ENCODE measurements at regions not wholly inside any gene's neighbourhood (a gene's known extent, or its start where the extent isn't known, plus 50 kb on each side); places are given as distances from the start of the nearest gene placed in this dataset.
"Not testable (repeated sequence)": the region's sequence is repeated elsewhere in the genome, so short reads cannot be mapped to it uniquely, and the experiment has no call there.

GRCh38 chr3:191135175-191135574 lies 63.9 kb upstream of the OSTN start:
- TF ChIP-seq, protein P1, sequence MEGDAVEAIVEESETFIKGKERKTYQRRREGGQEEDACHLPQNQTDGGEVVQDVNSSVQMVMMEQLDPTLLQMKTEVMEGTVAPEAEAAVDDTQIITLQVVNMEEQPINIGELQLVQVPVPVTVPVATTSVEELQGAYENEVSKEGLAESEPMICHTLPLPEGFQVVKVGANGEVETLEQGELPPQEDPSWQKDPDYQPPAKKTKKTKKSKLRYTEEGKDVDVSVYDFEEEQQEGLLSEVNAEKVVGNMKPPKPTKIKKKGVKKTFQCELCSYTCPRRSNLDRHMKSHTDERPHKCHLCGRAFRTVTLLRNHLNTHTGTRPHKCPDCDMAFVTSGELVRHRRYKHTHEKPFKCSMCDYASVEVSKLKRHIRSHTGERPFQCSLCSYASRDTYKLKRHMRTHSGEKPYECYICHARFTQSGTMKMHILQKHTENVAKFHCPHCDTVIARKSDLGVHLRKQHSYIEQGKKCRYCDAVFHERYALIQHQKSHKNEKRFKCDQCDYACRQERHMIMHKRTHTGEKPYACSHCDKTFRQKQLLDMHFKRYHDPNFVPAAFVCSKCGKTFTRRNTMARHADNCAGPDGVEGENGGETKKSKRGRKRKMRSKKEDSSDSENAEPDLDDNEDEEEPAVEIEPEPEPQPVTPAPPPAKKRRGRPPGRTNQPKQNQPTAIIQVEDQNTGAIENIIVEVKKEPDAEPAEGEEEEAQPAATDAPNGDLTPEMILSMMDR (IDR thresholded peaks at IDR 0.05; ENCODE audit: control insufficient read depth, extremely low read depth, insufficient read depth) = no peak
- H3K4me3 ChIP-seq (ENCODE audit: low read depth, low read length) = no peak overlapping the region
- DNase-seq (ENCODE audit: low read depth) = no peak

- DNase-seq (ENCODE audit: low read depth) = no peak
- TF ChIP-seq, protein P1 (IDR thresholded peaks at IDR 0.05; ENCODE audit: control insufficient read depth, extremely low read depth, insufficient read depth) = no peak
- H3K4me3 ChIP-seq (ENCODE audit: low read depth, low read length) = no peak overlapping the region
These were observed 65.7 kb upstream of the OSTN start for GRCh38 chr3:191133359-191133758.

DNA sequence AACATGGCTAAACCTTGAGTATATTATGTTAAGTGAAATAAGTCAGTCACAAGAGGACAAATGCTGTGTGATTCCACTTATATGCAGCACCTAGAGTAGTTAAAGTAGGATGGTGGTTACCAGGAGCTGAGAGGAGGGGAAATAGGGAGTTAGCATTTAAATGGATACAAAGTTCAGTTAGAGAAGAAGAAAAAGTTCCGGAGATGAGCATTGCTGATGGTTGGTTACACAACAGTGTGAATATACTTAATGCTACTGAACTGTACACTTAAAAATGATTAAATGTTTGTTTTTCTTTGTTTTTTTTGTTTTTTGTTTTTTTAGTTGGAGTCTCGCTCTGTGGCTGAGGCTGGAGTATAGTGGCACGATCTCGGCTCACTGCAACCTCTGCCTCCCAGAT lies 67.7 kb upstream of the OSTN start:
- DNase-seq (ENCODE audit: low read depth) = no peak
- H3K4me3 ChIP-seq (ENCODE audit: low read depth, low read length) = no peak overlapping the region
- TF ChIP-seq, protein P1 (IDR thresholded peaks at IDR 0.05; ENCODE audit: control insufficient read depth, extremely low read depth, insufficient read depth) = no peak

DNA sequence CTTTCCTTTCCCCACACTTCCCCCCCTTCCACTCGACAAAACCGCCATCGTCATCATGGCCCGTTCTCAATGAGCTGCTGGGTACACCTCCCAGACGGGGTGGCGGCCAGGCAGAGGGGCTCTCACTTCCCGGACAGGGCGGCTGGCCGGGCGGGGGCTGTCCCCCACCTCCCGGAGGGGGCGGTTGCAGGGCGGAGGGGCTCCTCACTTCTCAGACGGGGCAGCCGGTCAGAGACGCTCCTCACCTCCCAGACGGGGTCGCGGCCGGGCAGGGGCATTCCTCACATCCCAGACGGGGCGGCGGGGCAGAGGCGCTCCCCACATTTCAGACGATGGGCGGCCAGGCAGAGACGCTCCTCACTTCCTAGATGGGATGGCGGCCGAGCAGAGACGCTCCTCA lies 74.2 kb upstream of the OSTN start:
- not testable (repeated sequence) for DNase-seq (ENCODE audit: low read depth); H3K4me3 ChIP-seq (ENCODE audit: low read depth, low read length)

GRCh38 chr3:191123946-191124345 lies 75.1 kb upstream of the OSTN start:
- TF ChIP-seq, protein P1 (IDR thresholded peaks at IDR 0.05; ENCODE audit: control insufficient read depth, extremely low read depth, insufficient read depth) = no peak
- H3K4me3 ChIP-seq (ENCODE audit: low read depth, low read length) = no peak overlapping the region
- no peak for DNase-seq (ENCODE audit: low read depth)

- TF ChIP-seq, protein P1 (IDR thresholded peaks at IDR 0.05; ENCODE audit: control insufficient read depth, extremely low read depth, insufficient read depth) = no peak
These were observed 75.8 kb upstream of the OSTN start for GRCh38 chr3:191123231-191123630.

GRCh38 chr3:191120447-191121298 lies 78.4 kb upstream of the OSTN start:
- TF ChIP-seq, protein P1 (IDR thresholded peaks at IDR 0.05; ENCODE audit: control insufficient read depth, extremely low read depth, insufficient read depth) = no peak
- DNase-seq (ENCODE audit: low read depth) = no peak
- H3K4me3 ChIP-seq (ENCODE audit: low read depth, low read length) = no peak overlapping the region

More at GRCh38 chr3:191123231-191123630, 75.8 kb upstream of the OSTN start:
- no peak overlapping the region for H3K4me3 ChIP-seq (ENCODE audit: low read depth, low read length)
- DNase-seq (ENCODE audit: low read depth) = no peak
